ENCODE measurements at regions not wholly inside any gene's neighbourhood (a gene's known extent, or its start where the extent isn't known, plus 50 kb on each side); places are given as distances from the start of the nearest gene placed in this dataset.

DNA sequence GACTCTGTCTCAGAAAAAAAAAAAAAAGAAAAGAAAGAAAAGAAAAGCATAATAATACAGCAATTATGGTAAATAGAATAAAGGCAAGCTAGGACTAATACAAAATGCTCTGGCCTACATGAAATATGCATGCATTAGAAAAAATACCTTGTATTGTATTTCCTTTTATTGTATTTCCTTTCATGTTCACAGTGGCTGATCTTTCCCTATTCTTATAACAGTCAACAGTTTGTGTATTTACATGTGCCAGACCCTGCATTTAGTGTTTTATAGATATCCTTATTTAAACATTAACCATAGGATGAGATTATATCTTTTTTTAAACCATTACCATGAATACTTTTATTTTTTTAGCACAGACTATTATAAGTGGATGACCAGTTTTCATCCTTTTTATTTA lies 56.3 kb upstream of the ARL15 start:
- no peak for DNase-seq (ENCODE audit: low spot score)

DNA sequence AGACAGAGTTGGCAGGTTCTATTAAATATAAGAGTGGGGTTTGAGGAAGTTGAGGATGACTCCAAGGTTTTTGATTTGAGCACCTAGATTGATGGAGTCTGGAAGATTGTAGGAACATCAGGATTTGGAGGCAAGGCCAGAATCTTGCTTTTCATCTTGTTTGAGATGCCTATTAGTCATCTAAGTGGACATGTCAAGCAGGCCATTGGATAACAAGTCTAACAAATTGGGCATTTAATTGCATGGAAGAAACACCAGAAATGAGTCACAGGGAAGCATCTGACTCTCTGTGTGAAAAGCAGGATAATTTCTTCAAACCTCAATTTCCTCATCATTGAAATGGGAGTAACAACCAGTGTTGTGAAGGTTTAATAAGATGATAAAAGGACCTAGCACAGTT lies 53.3 kb upstream of the ARL15 start:
- peak; percentile 35 for DNase-seq (ENCODE audit: low spot score)

DNA sequence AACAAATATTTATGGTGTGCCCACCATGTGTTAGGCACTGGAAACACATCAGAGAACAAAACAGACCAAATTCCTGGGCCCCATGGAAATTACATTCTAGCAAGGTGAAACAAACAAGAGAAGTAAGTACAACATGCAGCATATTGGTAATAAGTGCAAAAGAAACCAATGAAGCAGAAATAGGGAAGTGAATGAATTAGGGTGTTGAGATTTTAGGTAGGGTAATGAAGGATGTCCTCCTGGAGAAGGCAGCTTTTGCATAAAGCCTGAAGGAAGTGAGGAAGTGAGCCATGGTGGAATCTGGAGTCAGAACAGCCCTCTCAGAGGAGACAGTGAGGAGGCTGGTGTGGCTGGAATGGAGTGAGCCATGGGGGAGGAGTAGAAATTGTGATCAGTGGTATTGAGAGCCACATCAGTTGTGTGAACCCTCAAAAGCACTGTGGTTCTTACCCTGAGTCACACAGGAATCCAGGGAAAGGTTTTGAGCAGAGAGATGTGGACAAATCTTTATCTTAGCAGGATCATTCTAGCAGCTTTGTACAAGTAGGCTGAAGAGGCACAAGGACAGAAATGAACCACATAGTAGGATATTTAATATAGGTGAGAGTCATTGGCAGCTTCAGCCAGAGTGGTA lies 52.7 kb upstream of the ARL15 start:
- peak; percentile 38 for DNase-seq (ENCODE audit: low spot score)

DNA sequence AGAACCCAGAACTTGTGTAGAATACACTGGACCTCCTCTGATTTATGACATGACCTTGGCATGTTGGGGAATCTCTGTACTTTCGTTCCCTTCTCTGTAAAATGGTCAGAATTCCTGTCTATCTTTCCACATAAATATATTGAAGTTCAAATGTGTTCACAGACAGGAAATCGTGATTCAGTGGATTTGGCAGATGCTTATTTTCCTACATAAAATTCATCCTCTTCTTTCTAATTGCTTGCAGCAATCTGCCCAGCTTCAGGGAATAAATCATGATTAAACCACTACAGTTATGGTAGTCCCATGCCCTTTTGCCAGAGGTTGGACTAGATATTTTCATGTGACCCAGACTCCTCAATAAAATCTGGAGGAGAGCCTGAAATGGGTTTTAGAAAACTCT lies 52.1 kb upstream of the ARL15 start:
- DNase-seq (ENCODE audit: low spot score) = no peak

DNA sequence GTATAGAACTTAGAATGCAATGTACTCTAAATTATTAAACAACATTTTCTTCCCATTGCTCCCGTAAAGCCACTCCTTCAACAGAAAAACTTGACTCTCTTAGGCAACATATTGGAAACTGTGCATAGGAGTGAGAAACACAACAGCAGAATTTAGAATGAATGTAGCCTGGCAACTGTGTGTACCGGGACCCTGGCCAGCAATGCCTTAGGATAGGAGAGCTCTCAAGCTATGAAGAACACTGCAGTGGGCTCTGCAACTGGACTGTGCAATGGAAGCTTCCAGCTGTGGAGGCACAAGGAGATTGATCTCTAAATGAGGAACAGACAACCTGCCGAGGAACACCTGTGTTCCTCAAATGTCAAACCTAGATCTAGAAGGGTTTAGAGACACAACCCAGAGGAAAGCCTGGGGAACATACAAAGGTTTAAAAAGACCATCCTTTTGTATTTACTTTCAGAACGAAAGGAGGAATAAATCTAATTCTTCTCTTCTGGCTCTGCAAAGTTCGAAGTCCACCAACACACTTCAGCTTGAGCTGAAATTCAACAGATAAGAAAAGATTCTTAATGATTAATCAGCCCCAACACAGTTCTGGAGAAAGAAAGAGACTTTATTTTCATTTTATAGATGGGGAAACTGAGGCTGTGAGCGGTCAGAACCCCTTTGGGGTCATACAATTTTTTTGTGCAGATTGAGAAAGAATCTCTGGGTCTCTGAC lies 51.5 kb upstream of the ARL15 start:
- DNase-seq (ENCODE audit: low spot score) = no peak

DNA sequence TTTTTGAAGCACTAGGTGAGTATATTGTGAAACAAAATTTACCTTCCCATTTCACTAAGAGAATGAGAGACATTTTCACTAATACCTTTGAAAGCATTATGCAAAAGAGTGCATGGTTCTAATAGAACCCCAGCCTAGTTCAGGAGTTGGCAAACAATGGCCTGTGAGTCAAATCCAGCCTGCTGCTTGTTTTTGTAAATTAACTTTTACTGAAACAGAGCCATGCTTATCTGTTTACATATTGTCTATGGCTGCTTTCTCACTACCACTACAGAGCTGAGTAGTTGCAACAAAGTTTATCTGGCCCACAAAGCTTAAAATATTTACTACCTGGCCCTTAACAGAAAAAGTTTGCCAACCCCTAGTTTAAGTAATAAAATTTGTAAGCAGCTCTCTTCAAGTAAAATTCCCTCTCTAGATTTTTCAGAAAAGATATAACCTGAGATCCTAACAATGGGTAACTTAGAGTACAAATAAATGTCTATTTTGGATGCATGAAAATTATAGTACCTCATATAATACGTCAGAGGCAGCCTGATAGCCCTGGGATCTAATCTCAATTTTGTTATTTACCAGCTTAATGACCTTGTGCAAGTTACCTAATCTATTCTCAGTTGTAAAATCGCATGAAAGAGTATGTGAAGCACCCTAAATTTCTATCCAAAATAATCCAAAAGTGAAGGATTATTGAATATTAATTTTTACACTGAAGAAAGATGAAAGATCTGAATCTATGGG lies 50.7 kb upstream of the ARL15 start:
- DNase-seq (ENCODE audit: low spot score) = no peak

All from kidney tubule cell (primary cell).